ENCODE measurements at regions not wholly inside any gene's neighbourhood (a gene's known extent, or its start where the extent isn't known, plus 50 kb on each side); places are given as distances from the start of the nearest gene placed in this dataset.

GRCh38 chr5:5741418-5741817 is 318.9 kb downstream of the ICE1 start:
- TF ChIP-seq EZH2 (IDR thresholded peaks at IDR 0.05; ENCODE audit: borderline replicate concordance, low read depth, low read length, poor library complexity, severe bottlenecking), result no peak
- TF ChIP-seq CTCF (conservative IDR thresholded peaks at IDR 0.05; ENCODE audit: low read depth, low read length), result no peak
